Fibroblast of villous mesenchyme (primary cell): ENCODE measurements at regions not wholly inside any gene's neighbourhood (a gene's known extent, or its start where the extent isn't known, plus 50 kb on each side); places are given as distances from the start of the nearest gene placed in this dataset.
"Not testable (repeated sequence)": the region's sequence is repeated elsewhere in the genome, so short reads cannot be mapped to it uniquely, and the experiment has no call there.

Experiments
- DNase-seq: peaks from one replicate; pipeline ENCODE4 v3.0.0-alpha.2; 2010; ENCODE audit warnings: low read depth
- H3K4me3 ChIP-seq: 2 replicates; pipeline ENCODE4 v1.5.1; 2011; ENCODE audit warnings: low read depth, mild to moderate bottlenecking, low read length
- CTCF ChIP-seq: IDR thresholded peaks from 2 replicates; pipeline ENCODE4 v1.5.1; 2012; ENCODE audit warnings: low read depth, mild to moderate bottlenecking, low read length; ENCODE audit not compliant: insufficient read depth

GRCh38 chrX:39487166-39487968 is 610.4 kb downstream of the BCOR start:
- no peak for TF ChIP-seq CTCF
- no peak overlapping the region for H3K4me3 ChIP-seq
- DNase-seq, result no peak

GRCh38 chrX:39487969-39488330 is 609.8 kb downstream of the BCOR start:
- H3K4me3 ChIP-seq, result no peak overlapping the region
- TF ChIP-seq CTCF, result no peak
- no peak for DNase-seq

GRCh38 chrX:39491548-39492297 is 606.0 kb downstream of the BCOR start:
- no peak for TF ChIP-seq CTCF
- no peak overlapping the region for H3K4me3 ChIP-seq
- no peak for DNase-seq

- TF ChIP-seq CTCF, result no peak
- DNase-seq, result no peak
- no peak overlapping the region for H3K4me3 ChIP-seq
Measured at GRCh38 chrX:39492497-39493162, 605.1 kb downstream of the BCOR start.

- no peak for TF ChIP-seq CTCF
- no peak for DNase-seq
Measured at GRCh38 chrX:39493168-39493567, 604.6 kb downstream of the BCOR start.

GRCh38 chrX:39497117-39497516 is 600.6 kb downstream of the BCOR start:
- H3K4me3 ChIP-seq, DNase-seq: not testable (repeated sequence)

More at GRCh38 chrX:39493168-39493567, 604.6 kb downstream of the BCOR start:
- H3K4me3 ChIP-seq, result no peak overlapping the region

GRCh38 chrX:39497702-39498265 is 600.0 kb downstream of the BCOR start:
- no peak for TF ChIP-seq CTCF
- H3K4me3 ChIP-seq, result no peak overlapping the region
- no peak for DNase-seq
